ENCODE measurements at regions not wholly inside any gene's neighbourhood (a gene's known extent, or its start where the extent isn't known, plus 50 kb on each side); places are given as distances from the start of the nearest gene placed in this dataset.

GRCh38 chr5:167966979-167967378 lies 324.5 kb upstream of the WWC1 start (continued):
- TF ChIP-seq ZBTB49 (CRISPR knock-in tag; IDR thresholded peaks at IDR 0.05; ENCODE audit: borderline replicate concordance), result no peak

- no peak for FAIRE-seq
- no peak for ATAC-seq
- no TSS peak for BruUV-seq (replicated peaks)
Measured at GRCh38 chr5:167967494-167968177, 323.8 kb upstream of the WWC1 start.

GRCh38 chr5:167968837-167969236 lies 322.6 kb upstream of the WWC1 start:
- in situ Hi-C loops (cut with HindIII; ENCODE audit: extremely low pct_ligation_motif_present, low pct_unique_long_range_greater_than_20kb) (no loop called here), intact Hi-C loops (cut with micrococcal nuclease; ENCODE audit: unreplicated experiment) (no loop called here)
- ChIA-PET POLR2A (no interaction called here), CTCF (ENCODE audit: low intra/inter-chr PET ratio, low total read pairs) (no interaction called here)
- H3K9ac ChIP-seq (ENCODE audit: insufficient read depth, low read depth, low read length), result no peak overlapping the region
- no peak overlapping the region for H2AFZ ChIP-seq (ENCODE audit: low read length)
- DNase-seq (ENCODE audit: low spot score), result no peak
- no peak overlapping the region for H3K27ac ChIP-seq (ENCODE audit: extremely low read length, insufficient read depth, low read length)
- H3K4me3 ChIP-seq (replicated peaks in 1 of 3; ENCODE audit: insufficient read depth in 1 of 3, low read depth in 2 of 3, low read length in 3 of 3), result no peak overlapping the region
- H3K36me3 ChIP-seq (replicated peaks in 1 of 2; ENCODE audit: control insufficient read depth in 1 of 2, insufficient read depth in 2 of 2, low read length in 2 of 2), result no peaks in the 10 kb centered on the region
- TF ChIP-seq ZNF792 (CRISPR knock-in tag; IDR thresholded peaks at IDR 0.05), result no peak
- no peak for TF ChIP-seq CTCF (CRISPR knock-in tag; IDR thresholded peaks at IDR 0.05)
- ATAC-seq, result no peak
- H3K4me2 ChIP-seq (ENCODE audit: low read depth, low read length), result no peak overlapping the region
- FAIRE-seq, result no peak
- no peaks in the 10 kb centered on the region for H4K20me1 ChIP-seq (ENCODE audit: insufficient read depth, low read length)
- H3K27me3 ChIP-seq (ENCODE audit: control insufficient read depth in 1 of 2, insufficient read depth in 2 of 2, low read length in 2 of 2), result no peaks in the 10 kb centered on the region
- H3K9me3 ChIP-seq (ENCODE audit: low read length), result no peaks in the 10 kb centered on the region
- no TSS peak for BruUV-seq (replicated peaks)
- H3K4me1 ChIP-seq (ENCODE audit: insufficient read depth, low read length), result no peaks in the 10 kb centered on the region
- H3K79me2 ChIP-seq (ENCODE audit: insufficient read depth, low read length), result no peaks in the 10 kb centered on the region
- 16% methylated on average over 4 of the region's 4 CpGs for WGBS (ENCODE audit: low lambda C conversion rate)

More at GRCh38 chr5:167967494-167968177, 323.8 kb upstream of the WWC1 start:
- Histone ChIP-seq H3K9me3 (ENCODE audit: low read length) (no peaks in the 10 kb centered on the region), H3K4me1 (ENCODE audit: insufficient read depth, low read length) (no peaks in the 10 kb centered on the region), H4K20me1 (ENCODE audit: insufficient read depth, low read length) (no peaks in the 10 kb centered on the region), H3K9ac (ENCODE audit: insufficient read depth, low read depth, low read length) (no peak overlapping the region), H3K27ac (ENCODE audit: extremely low read length, insufficient read depth, low read length) (no peak overlapping the region), H3K36me3 (replicated peaks in 1 of 2; ENCODE audit: control insufficient read depth in 1 of 2, insufficient read depth in 2 of 2, low read length in 2 of 2) (no peaks in the 10 kb centered on the region), H2AFZ (ENCODE audit: low read length) (no peak overlapping the region), H3K27me3 (ENCODE audit: control insufficient read depth in 1 of 2, insufficient read depth in 2 of 2, low read length in 2 of 2) (no peaks in the 10 kb centered on the region), H3K4me3 (replicated peaks in 1 of 3; ENCODE audit: insufficient read depth in 1 of 3, low read depth in 2 of 3, low read length in 3 of 3) (no peak overlapping the region), H3K79me2 (ENCODE audit: insufficient read depth, low read length) (no peaks in the 10 kb centered on the region), H3K4me2 (ENCODE audit: low read depth, low read length) (no peak overlapping the region)
- DNase-seq (ENCODE audit: low spot score), result no peak
- TF ChIP-seq DNMT3B (CRISPR knock-in tag; conservative IDR thresholded peaks at IDR 0.05), result no peak
- intact Hi-C loops (cut with micrococcal nuclease; ENCODE audit: unreplicated experiment), result no loop called here
- ChIA-PET CTCF (ENCODE audit: low intra/inter-chr PET ratio, low total read pairs) (no interaction called here), POLR2A (no interaction called here)
- WGBS (ENCODE audit: low lambda C conversion rate), result 28% methylated on average over 7 of the region's 7 CpGs
- in situ Hi-C loops (cut with HindIII; ENCODE audit: extremely low pct_ligation_motif_present, low pct_unique_long_range_greater_than_20kb), result no loop called here
